Activated T-cell treated with anti-CD3 and anti-CD28 coated beads, Interleukin-2, amount 50 U/mL, for 48 hours (primary cell): ENCODE measurements at regions not wholly inside any gene's neighbourhood (a gene's known extent, or its start where the extent isn't known, plus 50 kb on each side); places are given as distances from the start of the nearest gene placed in this dataset.

ENCODE experiments used
- DNase-seq, 2 experiments: peaks; one replicate each; pipeline ENCODE4 v3.0.0-alpha.2; 2020

DNA sequence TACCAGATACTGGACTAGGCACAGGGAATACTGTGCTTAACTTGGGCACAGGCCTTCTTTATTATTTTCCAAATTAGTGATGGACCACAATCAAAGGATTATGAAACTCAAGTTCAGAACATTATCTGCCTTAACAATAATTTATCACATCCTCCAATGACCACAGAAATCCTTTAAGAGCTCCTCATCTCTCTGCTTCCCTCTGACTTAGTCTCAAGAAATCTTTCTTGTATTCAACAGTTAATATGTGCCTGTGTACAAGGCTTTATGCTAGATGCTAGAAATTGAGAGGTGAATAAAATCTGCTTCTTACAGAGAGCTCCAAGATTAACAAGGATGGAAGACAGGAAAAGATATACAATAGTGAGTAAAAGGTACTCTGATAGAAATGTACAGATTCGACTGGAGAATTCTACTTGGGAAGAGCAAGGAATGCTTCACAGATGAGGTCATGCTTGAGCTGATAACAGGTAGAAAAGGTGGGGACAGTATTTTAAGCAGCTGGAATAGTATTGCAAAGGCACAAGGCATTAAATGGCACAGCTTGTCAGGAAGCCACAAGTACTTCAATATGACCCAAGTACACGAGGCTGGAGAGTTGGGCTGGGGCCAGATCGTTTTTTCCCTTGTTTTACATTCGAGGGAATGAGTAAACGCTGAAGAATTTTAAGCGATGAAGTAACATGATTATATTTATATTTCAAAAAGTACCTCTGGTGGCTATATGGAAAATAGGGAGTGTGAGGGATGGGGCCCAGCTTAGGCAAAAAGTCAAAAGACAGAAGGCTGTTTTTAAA lies 55.1 kb upstream of the ARID2 start:
- no peak for DNase-seq

DNA sequence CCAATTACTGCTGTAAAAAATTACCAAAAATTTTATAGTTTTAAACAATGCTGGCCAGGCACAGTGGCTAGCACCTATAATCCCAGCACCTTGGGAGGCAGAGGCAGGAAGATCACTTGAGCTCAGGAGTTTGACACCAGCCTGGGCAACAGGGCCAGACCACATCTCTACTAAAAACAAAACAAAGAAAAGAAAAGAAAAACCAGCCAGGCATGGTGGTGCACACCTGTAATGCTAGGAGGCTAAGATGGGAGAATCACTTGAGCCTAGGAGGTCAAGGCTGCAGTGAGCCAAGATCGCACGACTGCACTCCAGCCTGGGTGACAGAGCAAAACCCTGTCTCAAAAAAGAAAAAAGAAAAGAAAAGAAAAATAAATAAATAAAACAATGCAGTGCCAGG lies 54.0 kb upstream of the ARID2 start:
- DNase-seq, result no peak
